Middle frontal gyrus (tissue), 1 donor: ENCODE measurements at regions not wholly inside any gene's neighbourhood (a gene's known extent, or its start where the extent isn't known, plus 50 kb on each side); places are given as distances from the start of the nearest gene placed in this dataset.

Source experiments
- DNase-seq: peaks from one replicate; pipeline ENCODE4 v3.0.0-alpha.2; 2015; ENCODE audit warnings: low spot score; ENCODE audit errors: extremely low spot score

GRCh38 chr14:61941421-61942150 lies 179.4 kb downstream of the SNAPC1 start:
- DNase-seq, result no peak

GRCh38 chr14:61948376-61948775 lies 186.2 kb downstream of the SNAPC1 start:
- no peak for DNase-seq

- no peak for DNase-seq
Measured at GRCh38 chr14:61950340-61950739, 188.1 kb downstream of the SNAPC1 start.

- no peak for DNase-seq
Measured at GRCh38 chr14:61953602-61954001, 191.4 kb downstream of the SNAPC1 start.

- DNase-seq, result no peak
Measured at GRCh38 chr14:61954306-61954705, 192.1 kb downstream of the SNAPC1 start.

GRCh38 chr14:61956517-61956916 lies 194.3 kb downstream of the SNAPC1 start:
- DNase-seq, result no peak

- no peak for DNase-seq
Measured at GRCh38 chr14:61959348-61959747, 197.1 kb downstream of the SNAPC1 start.

GRCh38 chr14:61961369-61961768 lies 199.1 kb downstream of the SNAPC1 start:
- DNase-seq, result no peak

GRCh38 chr14:61963926-61964325 lies 201.7 kb downstream of the SNAPC1 start:
- no peak for DNase-seq

- DNase-seq, result no peak
Measured at GRCh38 chr14:61965030-61965745, 203.0 kb downstream of the SNAPC1 start.

GRCh38 chr14:61968207-61968606 lies 206.0 kb downstream of the SNAPC1 start:
- no peak for DNase-seq

GRCh38 chr14:61972711-61973110 lies 210.5 kb downstream of the SNAPC1 start:
- DNase-seq, result no peak

- DNase-seq, result no peak
Measured at GRCh38 chr14:61973981-61974380, 211.8 kb downstream of the SNAPC1 start.

- DNase-seq, result no peak
Measured at GRCh38 chr14:61977217-61977616, 215.0 kb downstream of the SNAPC1 start.

- no peak for DNase-seq
Measured at GRCh38 chr14:61988240-61988639, 226.0 kb downstream of the SNAPC1 start.

GRCh38 chr14:61992139-61992538 lies 229.9 kb downstream of the SNAPC1 start:
- no peak for DNase-seq

GRCh38 chr14:61992926-61993325 lies 230.7 kb downstream of the SNAPC1 start:
- DNase-seq, result no peak

- no peak for DNase-seq
Measured at GRCh38 chr14:61994589-61994988, 232.4 kb downstream of the SNAPC1 start.

- no peak for DNase-seq
Measured at GRCh38 chr14:61996753-61997152, 234.5 kb downstream of the SNAPC1 start.

- no peak for DNase-seq
Measured at GRCh38 chr14:61997161-61997560, 234.9 kb downstream of the SNAPC1 start.

- no peak for DNase-seq
Measured at GRCh38 chr14:62001963-62002362, 239.7 kb downstream of the SNAPC1 start.

- DNase-seq, result no peak
Measured at GRCh38 chr14:62002642-62003041, 240.4 kb downstream of the SNAPC1 start.

GRCh38 chr14:62003701-62004100 lies 241.5 kb downstream of the SNAPC1 start:
- DNase-seq, result no peak
